ENCODE measurements at regions not wholly inside any gene's neighbourhood (a gene's known extent, or its start where the extent isn't known, plus 50 kb on each side); places are given as distances from the start of the nearest gene placed in this dataset.

- TF ChIP-seq CTCF (conservative IDR thresholded peaks at IDR 0.05; ENCODE audit: low read length) (no peak), EZH2phosphoT487 (IDR thresholded peaks at IDR 0.05; ENCODE audit: borderline replicate concordance) (no peak)
Observed at GRCh38 chr14:22320362-22320750, 268.7 kb downstream of the DAD1 start.

Measured in Loucy (cell line).